Keratinocyte (primary cell): ENCODE measurements at regions not wholly inside any gene's neighbourhood (a gene's known extent, or its start where the extent isn't known, plus 50 kb on each side); places are given as distances from the start of the nearest gene placed in this dataset.

ENCODE experiments used
- DNase-seq: peaks from one replicate; pipeline ENCODE4 v3.0.0-alpha.2; 2011; ENCODE audit warnings: low read depth, missing footprints, low spot score
- FAIRE-seq: peaks from 2 replicates; lab custom pipeline; 2011; peaks lifted over from hg19 to GRCh38; lab: Jason Lieb, UNC
- H2AFZ ChIP-seq: 2 replicates; pipeline ENCODE4 v1.6.0; 2012; ENCODE audit warnings: low read length, control low read depth, inconsistent platforms; ENCODE audit not compliant: control insufficient read depth
- H3K27ac ChIP-seq: 2 replicates; pipeline ENCODE4 v1.5.1; 2011; ENCODE audit warnings: low read length; ENCODE audit not compliant: control insufficient read depth, insufficient read depth
- H3K27me3 ChIP-seq: 3 replicates; pipeline ENCODE4 v1.6.0; 2011; ENCODE audit warnings: low read length; ENCODE audit not compliant: control insufficient read depth, insufficient read depth; ENCODE audit errors: extremely low read depth
- H3K36me3 ChIP-seq, 2 experiments: 2 replicates in 1 of 2; 3 replicates in 1 of 2; pipeline ENCODE4 v1.5.1; 2011; ENCODE audit warnings: low read length in 2 of 2, mild to moderate bottlenecking in 1 of 2; ENCODE audit not compliant: control insufficient read depth in 2 of 2, insufficient read depth in 2 of 2; ENCODE audit errors: extremely low read depth in 1 of 2
- H3K4me1 ChIP-seq: 3 replicates; pipeline ENCODE4 v1.5.1; 2011; ENCODE audit warnings: low read length; ENCODE audit not compliant: control insufficient read depth, insufficient read depth; ENCODE audit errors: extremely low read depth
- H3K4me2 ChIP-seq: 3 replicates; pipeline ENCODE4 v1.6.0; 2011; ENCODE audit warnings: low read depth, low read length; ENCODE audit not compliant: control insufficient read depth, insufficient read depth; ENCODE audit errors: extremely low read depth
- H3K4me3 ChIP-seq, 3 experiments: fragments of 200-600 bp in 1 of 3; sonication (generic) in 1 of 3; 2 replicates in 2 of 3; 3 replicates in 1 of 3; pipeline ENCODE4 v1.5.1; 2011 to 2016; ENCODE audit warnings: low read length in 3 of 3, mild to moderate bottlenecking in 3 of 3, control low read depth in 2 of 3, inconsistent platforms in 1 of 3, low read depth in 1 of 3, mixed read lengths in 1 of 3, mixed run types in 1 of 3, moderate library complexity in 1 of 3; ENCODE audit not compliant: control insufficient read depth in 2 of 3, insufficient read depth in 2 of 3; ENCODE audit errors: extremely low read depth in 1 of 3
- H3K79me2 ChIP-seq: 2 replicates; pipeline ENCODE4 v1.6.0; 2012; ENCODE audit warnings: low read length; ENCODE audit not compliant: control insufficient read depth, insufficient read depth
- H3K9ac ChIP-seq: 3 replicates; pipeline ENCODE4 v1.6.0; 2011; ENCODE audit warnings: low read length; ENCODE audit not compliant: control insufficient read depth, insufficient read depth; ENCODE audit errors: extremely low read depth
- H3K9me1 ChIP-seq: 3 replicates; pipeline ENCODE4 v1.6.0; 2011; ENCODE audit warnings: low read length; ENCODE audit not compliant: control insufficient read depth, insufficient read depth; ENCODE audit errors: extremely low read depth
- H3K9me3 ChIP-seq: 2 replicates; pipeline ENCODE4 v1.5.1; 2012; ENCODE audit warnings: low read depth, low read length; ENCODE audit not compliant: control insufficient read depth
- H4K20me1 ChIP-seq: 3 replicates; pipeline ENCODE4 v1.6.0; 2011; ENCODE audit warnings: low read length; ENCODE audit not compliant: control insufficient read depth, insufficient read depth; ENCODE audit errors: extremely low read depth
- CTCF ChIP-seq, 3 experiments: IDR thresholded peaks in 1 of 3; conservative IDR thresholded peaks in 1 of 3; optimal IDR thresholded peaks in 1 of 3; 2 replicates in 2 of 3; 3 replicates in 1 of 3; pipeline versions ENCODE3 to v1.5.1; 2011; ENCODE audit warnings: low read length in 3 of 3, mild to moderate bottlenecking in 3 of 3, moderate library complexity in 2 of 3, control low read depth in 1 of 3, inconsistent platforms in 1 of 3; ENCODE audit not compliant: insufficient read depth in 2 of 3; ENCODE audit errors: extremely low read depth in 1 of 3
- EZH2 ChIP-seq: IDR thresholded peaks from one replicate; pipeline ENCODE4 v1.6.1; 2012; ENCODE audit warnings: inconsistent platforms, mild to moderate bottlenecking, low read length, moderate library complexity
- dilution Hi-C: fragments of 300-500 bp; cut with MboI; formaldehyde crosslinking; loops from one replicate; pipeline ENCODE4 v1.7.0; 2020; ENCODE audit warnings: low sequenced_read_pairs; ENCODE audit not compliant: extremely low pct_ligation_motif_present

- no peak overlapping the region for H2AFZ ChIP-seq
- no peaks in the 10 kb centered on the region for H3K36me3 ChIP-seq
- no peaks in the 10 kb centered on the region for H3K27me3 ChIP-seq
- H3K4me2 ChIP-seq = no peak overlapping the region
- dilution Hi-C loops = no loop called here
- peaks cover 38% of the 10 kb centered on the region for H3K4me1 ChIP-seq
- H3K79me2 ChIP-seq = no peaks in the 10 kb centered on the region
- FAIRE-seq (no peak), DNase-seq (no peak)
- peak overlapping the region; percentile 72 for H3K27ac ChIP-seq
- no peaks in the 10 kb centered on the region for H3K9me3 ChIP-seq
- TF ChIP-seq CTCF (optimal IDR thresholded peaks at IDR 0.05 in 1 of 3, IDR thresholded peaks at IDR 0.05 in 1 of 3, conservative IDR thresholded peaks at IDR 0.05 in 1 of 3; ENCODE audit: extremely low read depth in 1 of 3, insufficient read depth in 2 of 3, low read length in 3 of 3) (no peak), EZH2 (no peak)
- H3K9ac ChIP-seq = no peak overlapping the region
- no peak overlapping the region for H3K4me3 ChIP-seq
- H3K9me1 ChIP-seq = peaks cover 2% of the 10 kb centered on the region
- no peaks in the 10 kb centered on the region for H4K20me1 ChIP-seq
These were observed 67.6 kb downstream of the ARF6 start for GRCh38 chr14:49960453-49960852.

- H3K9me3 ChIP-seq = no peaks in the 10 kb centered on the region
- no peak for TF ChIP-seq EZH2
- no peak for TF ChIP-seq CTCF (optimal IDR thresholded peaks at IDR 0.05 in 1 of 3, IDR thresholded peaks at IDR 0.05 in 1 of 3, conservative IDR thresholded peaks at IDR 0.05 in 1 of 3; ENCODE audit: extremely low read depth in 1 of 3, insufficient read depth in 2 of 3, low read length in 3 of 3)
- H3K79me2 ChIP-seq = no peaks in the 10 kb centered on the region
- H3K4me3 ChIP-seq = no peak overlapping the region
- H3K9ac ChIP-seq = peak overlapping the region; percentile 14
- no peak overlapping the region for H2AFZ ChIP-seq
- peak overlapping the region; percentile 72 for H3K27ac ChIP-seq
- DNase-seq (no peak), FAIRE-seq (peak; percentile 77)
- H3K9me1 ChIP-seq = peaks cover 2% of the 10 kb centered on the region
- H3K27me3 ChIP-seq = no peaks in the 10 kb centered on the region
- dilution Hi-C loops = no loop called here
- no peaks in the 10 kb centered on the region for H4K20me1 ChIP-seq
- no peaks in the 10 kb centered on the region for H3K36me3 ChIP-seq
- peak overlapping the region; percentile 62 for H3K4me2 ChIP-seq
- H3K4me1 ChIP-seq = peaks cover 44% of the 10 kb centered on the region
These were observed 68.7 kb downstream of the ARF6 start for GRCh38 chr14:49961270-49962222.
